ENCODE measurements at regions not wholly inside any gene's neighbourhood (a gene's known extent, or its start where the extent isn't known, plus 50 kb on each side); places are given as distances from the start of the nearest gene placed in this dataset.

DNA sequence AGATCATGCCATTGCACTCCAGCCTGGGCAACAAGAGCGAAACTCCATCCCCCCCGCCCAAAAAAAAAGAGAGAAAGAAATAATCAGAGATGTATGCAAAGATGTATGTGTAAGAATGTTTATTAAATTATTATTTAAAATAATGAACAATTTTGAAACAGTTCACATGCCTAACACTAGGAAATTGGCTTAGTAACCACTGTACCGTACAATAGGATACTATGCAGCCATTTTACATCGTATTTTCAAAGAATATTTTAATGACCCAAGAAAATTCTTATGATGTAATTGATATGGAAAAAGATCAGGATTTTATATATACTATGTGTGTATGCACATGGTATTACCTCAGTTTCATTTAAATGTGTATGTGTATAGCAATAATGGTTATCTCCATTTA lies 190.5 kb downstream of the ZFP36L2 start:
- Histone ChIP-seq H4K20me1 (ENCODE audit: insufficient read depth) (no peaks in the 10 kb centered on the region), H3K79me2 (ENCODE audit: insufficient read depth, low read length) (no peaks in the 10 kb centered on the region), H3K9ac (ENCODE audit: low read length) (no peak overlapping the region), H3K27me3 (ENCODE audit: insufficient read depth, low read length) (no peaks in the 10 kb centered on the region), H2AFZ (ENCODE audit: low read depth, low read length, poor library complexity, severe bottlenecking) (no peak overlapping the region), H3K4me1 (ENCODE audit: control insufficient read depth in 1 of 2, insufficient read depth in 2 of 2, low read length in 2 of 2) (no peaks in the 10 kb centered on the region), H3K9me2 (ENCODE audit: insufficient read depth) (no peaks in the 10 kb centered on the region), H3K9me3 (ENCODE audit: control insufficient read depth in 1 of 2, insufficient read depth in 1 of 2, low read depth in 1 of 2, low read length in 2 of 2) (no peaks in the 10 kb centered on the region), H3K4me3 (replicated peaks in 1 of 2; ENCODE audit: low read depth in 1 of 2, low read length in 2 of 2) (no peak overlapping the region), H3K36me3 (ENCODE audit: control insufficient read depth in 1 of 2, insufficient read depth in 2 of 2, low read length in 2 of 2) (no peaks in the 10 kb centered on the region), H3K27ac (ENCODE audit: low read depth, low read length) (no peak overlapping the region), H3K4me2 (ENCODE audit: low read length) (no peak overlapping the region)
- no TSS peak for BruUV-seq (replicated peaks)
- ATAC-seq (no peak), DNase-seq (ENCODE audit: low read depth, low spot score) (no peak)
- ChIA-PET POLR2A (no interaction called here), RAD21 (ENCODE audit: low non-redundant PET in 1 of 2, low total read pairs in 2 of 2, uncharacterized antibody in 2 of 2, unreplicated experiment in 2 of 2) (no interaction called here), CTCF (no interaction called here)
- TF ChIP-seq ELF1 (IDR thresholded peaks at IDR 0.05; ENCODE audit: borderline replicate concordance, low read depth) = no peak
- TF ChIP-seq ZFX (IDR thresholded peaks at IDR 0.05) = no peak
- TF ChIP-seq, protein P1, sequence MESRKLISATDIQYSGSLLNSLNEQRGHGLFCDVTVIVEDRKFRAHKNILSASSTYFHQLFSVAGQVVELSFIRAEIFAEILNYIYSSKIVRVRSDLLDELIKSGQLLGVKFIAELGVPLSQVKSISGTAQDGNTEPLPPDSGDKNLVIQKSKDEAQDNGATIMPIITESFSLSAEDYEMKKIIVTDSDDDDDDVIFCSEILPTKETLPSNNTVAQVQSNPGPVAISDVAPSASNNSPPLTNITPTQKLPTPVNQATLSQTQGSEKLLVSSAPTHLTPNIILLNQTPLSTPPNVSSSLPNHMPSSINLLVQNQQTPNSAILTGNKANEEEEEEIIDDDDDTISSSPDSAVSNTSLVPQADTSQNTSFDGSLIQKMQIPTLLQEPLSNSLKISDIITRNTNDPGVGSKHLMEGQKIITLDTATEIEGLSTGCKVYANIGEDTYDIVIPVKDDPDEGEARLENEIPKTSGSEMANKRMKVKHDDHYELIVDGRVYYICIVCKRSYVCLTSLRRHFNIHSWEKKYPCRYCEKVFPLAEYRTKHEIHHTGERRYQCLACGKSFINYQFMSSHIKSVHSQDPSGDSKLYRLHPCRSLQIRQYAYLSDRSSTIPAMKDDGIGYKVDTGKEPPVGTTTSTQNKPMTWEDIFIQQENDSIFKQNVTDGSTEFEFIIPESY (IDR thresholded peaks at IDR 0.05; ENCODE audit: extremely low read depth, insufficient replicate concordance, low read length) = no peak
- no peak for TF ChIP-seq FOSL1 (IDR thresholded peaks at IDR 0.05; ENCODE audit: low read depth)
- TF ChIP-seq SRF (IDR thresholded peaks at IDR 0.05; ENCODE audit: low read depth) = no peak
- no peak for TF ChIP-seq CTCF (IDR thresholded peaks at IDR 0.05 in 2 of 3, conservative IDR thresholded peaks at IDR 0.05 in 1 of 3; ENCODE audit: borderline replicate concordance in 1 of 3, insufficient read depth in 1 of 3, low read depth in 2 of 3, low read length in 2 of 3)
- TF ChIP-seq SIN3A (IDR thresholded peaks at IDR 0.05; ENCODE audit: low read depth) = no peak
- no peak for TF ChIP-seq POLR2AphosphoS5 (IDR thresholded peaks at IDR 0.05; ENCODE audit: low read depth, low read length)
- no peak for TF ChIP-seq TCF7L2 (IDR thresholded peaks at IDR 0.05; ENCODE audit: borderline replicate concordance, extremely low read depth, insufficient read depth, insufficient read length)
- TF ChIP-seq MAX (IDR thresholded peaks at IDR 0.05) = no peak
- TF ChIP-seq RAD21 (IDR thresholded peaks at IDR 0.05; ENCODE audit: low read depth) = no peak
- no peak for TF ChIP-seq CEBPB (IDR thresholded peaks at IDR 0.05; ENCODE audit: low read depth)
- no peak for TF ChIP-seq REST (IDR thresholded peaks at IDR 0.05; ENCODE audit: low read depth)
- no peak for TF ChIP-seq YY1 (IDR thresholded peaks at IDR 0.05; ENCODE audit: extremely low read depth, insufficient replicate concordance, low read depth, low read length)
- TF ChIP-seq EZH2 (IDR thresholded peaks at IDR 0.05) = no peak
- intact Hi-C loops (cut with micrococcal nuclease) = no loop called here
